Gastrocnemius medialis (tissue), 4 donors: ENCODE measurements at regions not wholly inside any gene's neighbourhood (a gene's known extent, or its start where the extent isn't known, plus 50 kb on each side); places are given as distances from the start of the nearest gene placed in this dataset.

Experiments
- ATAC-seq, 2 donors: fragments of 150-250 bp; one replicate each; pipeline ENCODE4 v1.9.1; 2016
- DNase-seq, 2 donors: peaks; one replicate each; pipeline ENCODE4 v3.0.0-alpha.2; 2019
- H3K27ac ChIP-seq, 4 donors: fragments of 200-600 bp; sonication (generic); 1 replicate in 1 of 4; 2 replicates in 3 of 4; pipeline ENCODE4 v1.5.1; 2016 to 2018; ENCODE audit warnings: mild to moderate bottlenecking in 2 of 4, moderate library complexity in 1 of 4
- H3K27me3 ChIP-seq, 3 donors: fragments of 200-600 bp; sonication (generic) in 2 of 3; 1 replicate in 1 of 3; 2 replicates in 2 of 3; pipeline versions ENCODE4 v1.5.1 to v1.6.0; 2016 to 2019; ENCODE audit warnings: mild to moderate bottlenecking in 1 of 3, moderate library complexity in 1 of 3
- H3K36me3 ChIP-seq, 2 donors: fragments of 200-600 bp; sonication (generic) in 1 of 2; one replicate each; pipeline ENCODE4 v1.5.1; 2017 to 2018
- H3K4me1 ChIP-seq, 2 donors: fragments of 200-600 bp; sonication (generic) in 1 of 2; one replicate each; pipeline ENCODE4 v1.5.1; 2016 to 2017; ENCODE audit warnings: mild to moderate bottlenecking in 2 of 2
- H3K4me3 ChIP-seq, 4 donors: fragments of 200-600 bp; sonication (generic) in 3 of 4; 1 replicate in 1 of 4; 2 replicates in 3 of 4; pipeline ENCODE4 v1.5.1; 2016 to 2019; ENCODE audit warnings: mild to moderate bottlenecking in 2 of 4
- H3K9me3 ChIP-seq, 3 donors: fragments of 200-600 bp; sonication (generic) in 2 of 3; 1 replicate in 1 of 3; 2 replicates in 2 of 3; pipeline ENCODE4 v1.5.1; 2016 to 2019
- CTCF ChIP-seq, 5 experiments: fragments of 450-650 bp in 3 of 5; fragments of 200-600 bp in 2 of 5; sonication (generic) in 2 of 5; IDR thresholded peaks in 4 of 5; conservative IDR thresholded peaks in 1 of 5; 1 replicate in 4 of 5; 2 replicates in 1 of 5; pipeline ENCODE4 v1.5.1; 2016 to 2019; ENCODE audit warnings: antibody characterized with exemption in 5 of 5, mild to moderate bottlenecking in 3 of 5, moderate library complexity in 3 of 5
- POLR2A ChIP-seq, 2 donors: fragments of 450-650 bp; IDR thresholded peaks; one replicate each; pipeline ENCODE4 v1.6.1; 2017; ENCODE audit warnings: antibody characterized with exemption in 2 of 2, mild to moderate bottlenecking in 2 of 2, moderate library complexity in 2 of 2
- in situ Hi-C, 4 donors: fragments of 200-750 bp; cut with MboI; loops; one replicate each; pipeline versions ENCODE4 v1.15.0 to v1.8.0; 2017; ENCODE audit warnings: low sequenced_read_pairs in 4 of 4
- intact Hi-C: fragments of 100-400 bp; cut with DNase I; formaldehyde crosslinking; loops from one replicate; pipeline ENCODE4 v1.15.1; 2023; ENCODE audit warnings: low total_unique reads

GRCh38 chr15:95940431-95940985, 390.0 kb upstream of the NR2F2 start:
- DNase-seq (no peak), ATAC-seq (no peak)
- no peak for TF ChIP-seq CTCF (IDR thresholded peaks at IDR 0.05 in 4 of 5, conservative IDR thresholded peaks at IDR 0.05 in 1 of 5)
- TF ChIP-seq POLR2A (IDR thresholded peaks at IDR 0.05) = no peak
- Histone ChIP-seq H3K27ac (no peak overlapping the region), H3K9me3 (no peaks in the 10 kb centered on the region), H3K4me1 (no peaks in the 10 kb centered on the region), H3K36me3 (no peaks in the 10 kb centered on the region), H3K27me3 (no peaks in the 10 kb centered on the region), H3K4me3 (no peak overlapping the region)
- intact Hi-C loops = no loop called here
- in situ Hi-C loops = no loop called here

- no peak for DNase-seq
- intact Hi-C loops = no loop called here
- TF ChIP-seq CTCF (IDR thresholded peaks at IDR 0.05 in 4 of 5, conservative IDR thresholded peaks at IDR 0.05 in 1 of 5) (no peak), POLR2A (IDR thresholded peaks at IDR 0.05) (no peak)
- ATAC-seq = no peak
- H3K4me1 ChIP-seq = no peaks in the 10 kb centered on the region
- in situ Hi-C loops = no loop called here
- no peak overlapping the region for H3K4me3 ChIP-seq
- no peaks in the 10 kb centered on the region for H3K9me3 ChIP-seq
- H3K36me3 ChIP-seq = no peaks in the 10 kb centered on the region
- H3K27me3 ChIP-seq = no peaks in the 10 kb centered on the region
- no peak overlapping the region for H3K27ac ChIP-seq
Measured at GRCh38 chr15:95944193-95944592, 386.3 kb upstream of the NR2F2 start.

- no peak for ATAC-seq
- TF ChIP-seq CTCF (IDR thresholded peaks at IDR 0.05 in 4 of 5, conservative IDR thresholded peaks at IDR 0.05 in 1 of 5) = no peak
- Histone ChIP-seq H3K4me1 (no peaks in the 10 kb centered on the region), H3K9me3 (no peaks in the 10 kb centered on the region), H3K27ac (no peak overlapping the region), H3K4me3 (no peak overlapping the region), H3K27me3 (no peaks in the 10 kb centered on the region), H3K36me3 (no peaks in the 10 kb centered on the region)
- in situ Hi-C loops (no loop called here), intact Hi-C loops (no loop called here)
- DNase-seq = no peak
Measured at GRCh38 chr15:95944661-95945255, 385.7 kb upstream of the NR2F2 start.

- Histone ChIP-seq H3K9me3 (no peaks in the 10 kb centered on the region), H3K4me3 (no peak overlapping the region), H3K36me3 (no peaks in the 10 kb centered on the region), H3K27ac (no peak overlapping the region), H3K27me3 (no peaks in the 10 kb centered on the region), H3K4me1 (no peaks in the 10 kb centered on the region)
- ATAC-seq = no peak
- intact Hi-C loops = no loop called here
- in situ Hi-C loops = no loop called here
- TF ChIP-seq POLR2A (IDR thresholded peaks at IDR 0.05) (no peak), CTCF (IDR thresholded peaks at IDR 0.05 in 4 of 5, conservative IDR thresholded peaks at IDR 0.05 in 1 of 5) (no peak)
- DNase-seq = no peak
Measured at GRCh38 chr15:95946241-95946640, 384.3 kb upstream of the NR2F2 start.

- Histone ChIP-seq H3K4me3 (no peak overlapping the region), H3K4me1 (no peaks in the 10 kb centered on the region), H3K36me3 (no peaks in the 10 kb centered on the region), H3K9me3 (no peaks in the 10 kb centered on the region), H3K27me3 (no peaks in the 10 kb centered on the region), H3K27ac (no peak overlapping the region)
- intact Hi-C loops (no loop called here), in situ Hi-C loops (no loop called here)
- no peak for TF ChIP-seq POLR2A (IDR thresholded peaks at IDR 0.05)
- TF ChIP-seq CTCF (IDR thresholded peaks at IDR 0.05 in 4 of 5, conservative IDR thresholded peaks at IDR 0.05 in 1 of 5) = no peak
- no peak for DNase-seq
- no peak for ATAC-seq
Measured at GRCh38 chr15:95946926-95947325, 383.6 kb upstream of the NR2F2 start.
